Activated T-cell treated with anti-CD3 and anti-CD28 coated beads for 1 hour (primary cell): ENCODE measurements at regions not wholly inside any gene's neighbourhood (a gene's known extent, or its start where the extent isn't known, plus 50 kb on each side); places are given as distances from the start of the nearest gene placed in this dataset.
"Not testable (repeated sequence)": the region's sequence is repeated elsewhere in the genome, so short reads cannot be mapped to it uniquely, and the experiment has no call there.

Source experiments
- DNase-seq: peaks from one replicate; pipeline ENCODE4 v3.0.0-alpha.2; 2020; ENCODE audit warnings: low read depth

GRCh38 chr2:128613876-128614275, 295.2 kb upstream of the HS6ST1 start:
- DNase-seq = no peak

DNA sequence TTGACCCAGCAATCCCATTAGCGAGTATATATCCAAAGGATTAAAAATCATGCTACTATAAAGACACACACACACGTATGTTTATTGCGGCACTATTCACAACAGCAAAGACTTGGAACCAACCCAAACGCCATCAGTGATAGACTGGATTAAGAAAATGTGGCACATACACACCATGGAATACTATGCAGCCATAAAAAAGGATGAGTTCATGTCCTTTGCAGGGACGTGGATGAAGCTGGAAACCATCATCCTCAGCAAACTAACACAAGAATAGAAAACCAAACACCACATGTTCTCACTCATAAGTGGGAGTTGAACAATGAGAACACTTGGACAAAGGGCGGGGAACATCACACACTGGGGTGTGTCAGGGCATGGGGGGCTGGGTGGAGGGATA, 296.2 kb upstream of the HS6ST1 start:
- DNase-seq = not testable (repeated sequence)

- no peak for DNase-seq
Observed at GRCh38 chr2:128615571-128615970, 296.9 kb upstream of the HS6ST1 start.

- DNase-seq = no peak
Observed at GRCh38 chr2:128617029-128617590, 298.4 kb upstream of the HS6ST1 start.

GRCh38 chr2:128617661-128618060, 299.0 kb upstream of the HS6ST1 start:
- no peak for DNase-seq

DNA sequence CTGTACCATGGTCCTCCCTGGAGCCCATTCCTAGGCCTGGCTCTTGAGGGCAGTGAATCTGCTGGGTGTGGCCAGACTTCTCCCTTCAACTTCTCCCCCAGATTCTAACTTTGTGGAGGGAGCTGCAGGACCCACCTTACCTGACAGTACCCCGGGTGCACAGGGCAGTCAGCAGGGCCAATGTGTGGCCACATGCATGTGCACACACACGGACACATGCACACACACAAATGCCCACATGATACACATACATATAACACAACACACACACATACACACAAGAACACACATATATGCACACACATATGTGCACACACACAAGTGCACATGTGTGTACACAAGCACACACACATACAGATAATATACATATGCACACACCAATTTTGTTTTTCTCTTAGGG, 300.0 kb upstream of the HS6ST1 start:
- DNase-seq = no peak

- DNase-seq = no peak
Observed at GRCh38 chr2:128619471-128620325, 301.0 kb upstream of the HS6ST1 start.

GRCh38 chr2:128621074-128621473, 302.4 kb upstream of the HS6ST1 start:
- no peak for DNase-seq

- DNase-seq = no peak
Observed at GRCh38 chr2:128622371-128622770, 303.7 kb upstream of the HS6ST1 start.

GRCh38 chr2:128622955-128623620, 304.4 kb upstream of the HS6ST1 start:
- DNase-seq = no peak

- DNase-seq = no peak
Observed at GRCh38 chr2:128623776-128624761, 305.4 kb upstream of the HS6ST1 start.

- DNase-seq = no peak
Observed at GRCh38 chr2:128624956-128625355, 306.3 kb upstream of the HS6ST1 start.

DNA sequence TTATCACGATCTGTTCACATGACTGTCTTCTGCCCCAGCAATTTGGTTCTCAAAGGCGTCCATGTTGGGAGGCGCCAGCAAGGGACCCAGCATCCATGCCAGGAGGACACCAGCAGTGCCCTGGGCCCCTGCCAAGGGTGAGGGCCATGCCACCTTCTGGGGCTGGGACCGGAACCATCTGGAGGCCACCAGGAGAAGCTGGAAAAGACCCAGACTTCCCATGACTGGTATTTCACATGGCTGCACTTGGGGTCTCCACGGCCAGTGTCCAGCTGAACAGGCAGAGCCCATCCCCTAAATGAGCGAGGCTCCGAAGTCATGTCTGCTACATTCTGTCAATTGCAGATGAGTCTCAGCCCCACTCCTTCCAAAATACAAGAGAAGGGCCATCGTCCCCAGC, 306.8 kb upstream of the HS6ST1 start:
- DNase-seq = no peak

- no peak for DNase-seq
Observed at GRCh38 chr2:128625963-128626759, 307.5 kb upstream of the HS6ST1 start.

GRCh38 chr2:128626760-128627511, 308.3 kb upstream of the HS6ST1 start:
- DNase-seq = no peak

DNA sequence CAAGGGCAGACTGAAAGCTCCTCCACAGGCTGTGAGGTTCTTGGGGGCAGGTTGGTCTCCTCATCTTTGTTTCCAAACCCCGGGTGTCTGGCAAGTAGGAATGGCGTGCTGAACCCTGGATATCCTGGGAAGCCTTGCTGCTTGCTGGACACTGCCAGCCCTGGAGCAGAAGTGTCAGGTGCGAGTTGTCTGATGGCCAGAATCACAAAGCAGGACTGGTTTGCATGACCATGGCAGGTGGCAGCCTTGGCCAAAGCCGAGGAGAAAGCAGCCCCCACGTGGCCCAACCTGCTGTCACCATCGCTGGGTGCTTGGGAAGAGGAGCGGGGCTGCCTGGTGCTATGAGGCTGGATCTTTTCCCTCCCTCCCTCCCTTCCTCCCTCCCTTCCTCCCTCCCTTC, 309.5 kb upstream of the HS6ST1 start:
- DNase-seq = no peak

- DNase-seq = no peak
Observed at GRCh38 chr2:128628996-128629395, 310.3 kb upstream of the HS6ST1 start.

DNA sequence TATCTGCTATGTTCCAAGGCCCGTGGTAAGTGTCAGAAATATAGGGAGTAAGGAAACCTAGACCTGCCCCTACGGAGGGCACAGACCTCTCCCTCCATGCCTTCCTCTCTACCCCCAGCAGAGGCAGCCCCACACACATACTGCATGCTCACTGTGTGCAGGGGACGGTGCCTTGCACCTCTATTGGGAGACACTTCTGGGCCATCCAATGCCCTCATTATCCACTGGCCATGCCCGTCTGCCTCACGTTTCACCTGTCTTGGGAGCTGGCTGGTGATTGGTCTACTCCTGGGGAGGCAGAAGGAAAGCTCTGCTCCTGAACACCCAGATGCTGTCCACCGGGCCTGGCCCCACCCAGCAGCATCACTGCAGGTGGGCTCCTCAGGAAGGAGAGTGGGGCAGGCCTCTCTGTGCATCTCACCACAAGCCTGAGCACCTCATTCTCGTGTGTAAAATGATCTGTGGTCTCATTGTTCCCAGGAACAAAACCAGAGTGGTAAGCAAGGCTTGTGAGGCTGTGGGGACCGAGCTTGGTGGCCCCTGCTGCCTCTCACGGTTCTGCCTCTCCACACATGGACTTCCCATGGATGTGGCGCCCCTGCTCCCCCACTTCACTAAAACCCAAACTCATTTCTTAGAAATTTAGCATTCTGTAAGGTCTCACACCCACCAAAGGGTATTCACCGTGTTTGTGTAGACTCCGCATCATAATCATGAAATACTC, 312.5 kb upstream of the HS6ST1 start:
- DNase-seq = no peak

GRCh38 chr2:128631698-128632500, 313.2 kb upstream of the HS6ST1 start:
- DNase-seq = no peak
